ENCODE measurements at regions not wholly inside any gene's neighbourhood (a gene's known extent, or its start where the extent isn't known, plus 50 kb on each side); places are given as distances from the start of the nearest gene placed in this dataset.
A peak's percentile ranks its signal among the peaks of the same experiment; 100 is the strongest.

- Histone ChIP-seq H3K36me3 (ENCODE audit: control insufficient read depth in 1 of 2, insufficient read depth in 2 of 2, low read depth in 1 of 2, low read length in 2 of 2) (no peaks in the 10 kb centered on the region), H2BK120ac (ENCODE audit: low read depth, low read length) (no peak overlapping the region), H2AK5ac (ENCODE audit: low read length, severe bottlenecking) (no peak overlapping the region), H3K4me2 (ENCODE audit: low read length, poor library complexity, severe bottlenecking) (no peak overlapping the region), H3K4ac (ENCODE audit: low read depth in 1 of 2, low read length in 2 of 2) (no peak overlapping the region), H3K14ac (ENCODE audit: low read length in 2 of 2) (no peak overlapping the region), H2BK12ac (ENCODE audit: low read length in 2 of 2) (no peak overlapping the region), H3K27ac (ENCODE audit: low read length, poor library complexity, severe bottlenecking) (no peak overlapping the region), H3K4me3 (ENCODE audit: insufficient read depth in 1 of 2, low read depth in 1 of 2, low read length in 2 of 2) (no peak overlapping the region), H3K27me3 (ENCODE audit: control insufficient read depth in 1 of 2, insufficient read depth in 1 of 2, low read length in 2 of 2) (no peaks in the 10 kb centered on the region), H3K9ac (ENCODE audit: low read length) (no peak overlapping the region), H3K23ac (ENCODE audit: low read length in 2 of 2) (no peak overlapping the region), H2BK5ac (ENCODE audit: low read depth, low read length, poor library complexity, severe bottlenecking) (no peak overlapping the region), H3K79me1 (replicated peaks; ENCODE audit: low read length, poor library complexity, severe bottlenecking) (no peaks in the 10 kb centered on the region), H3K9me3 (ENCODE audit: control insufficient read depth, low read length) (no peaks in the 10 kb centered on the region), H3K18ac (ENCODE audit: low read depth in 1 of 2, low read length in 2 of 2) (no peak overlapping the region), H3K4me1 (ENCODE audit: control insufficient read depth, insufficient read depth, low read depth, low read length) (no peaks in the 10 kb centered on the region), H4K8ac (ENCODE audit: low read length) (no peak overlapping the region), H2AFZ (ENCODE audit: low read depth, low read length) (no peak overlapping the region), H2BK15ac (ENCODE audit: low read depth, poor library complexity, severe bottlenecking) (no peak overlapping the region), H4K91ac (ENCODE audit: low read length) (no peak overlapping the region)
- 95% methylated on average over 3 of the region's 5 CpGs for WGBS
- no peak for DNase-seq
Observed at GRCh38 chr9:85408494-85408893, 333.3 kb downstream of the AGTPBP1 start.

- 86% methylated on average over 6 of the region's 6 CpGs for WGBS
- no peaks in the 10 kb centered on the region for H3K36me3 ChIP-seq (ENCODE audit: control insufficient read depth in 1 of 2, insufficient read depth in 2 of 2, low read depth in 1 of 2, low read length in 2 of 2)
- no peak overlapping the region for H2AK5ac ChIP-seq (ENCODE audit: low read length, severe bottlenecking)
Observed at GRCh38 chr9:85405566-85405950, 336.2 kb downstream of the AGTPBP1 start.

GRCh38 chr9:85404911-85405565, 336.7 kb downstream of the AGTPBP1 start:
- no peak overlapping the region for H3K18ac ChIP-seq (ENCODE audit: low read depth in 1 of 2, low read length in 2 of 2)
- no peak overlapping the region for H2BK15ac ChIP-seq (ENCODE audit: low read depth, poor library complexity, severe bottlenecking)
- H3K14ac ChIP-seq (ENCODE audit: low read length in 2 of 2), result no peak overlapping the region
- no peak overlapping the region for H2AK5ac ChIP-seq (ENCODE audit: low read length, severe bottlenecking)
- no CpG with 5 or more reads among the region's 3 CpGs for WGBS
- no peak overlapping the region for H3K4ac ChIP-seq (ENCODE audit: low read depth in 1 of 2, low read length in 2 of 2)
- no peaks in the 10 kb centered on the region for H3K79me1 ChIP-seq (replicated peaks; ENCODE audit: low read length, poor library complexity, severe bottlenecking)
- no peak overlapping the region for H2AFZ ChIP-seq (ENCODE audit: low read depth, low read length)
- H3K23ac ChIP-seq (ENCODE audit: low read length in 2 of 2), result no peak overlapping the region
- no peaks in the 10 kb centered on the region for H3K36me3 ChIP-seq (ENCODE audit: control insufficient read depth in 1 of 2, insufficient read depth in 2 of 2, low read depth in 1 of 2, low read length in 2 of 2)
- H4K91ac ChIP-seq (ENCODE audit: low read length), result no peak overlapping the region
- no peak overlapping the region for H2BK120ac ChIP-seq (ENCODE audit: low read depth, low read length)
- no peaks in the 10 kb centered on the region for H3K9me3 ChIP-seq (ENCODE audit: control insufficient read depth, low read length)
- no peak for DNase-seq
- H3K27me3 ChIP-seq (ENCODE audit: control insufficient read depth in 1 of 2, insufficient read depth in 1 of 2, low read length in 2 of 2), result no peaks in the 10 kb centered on the region
- H3K27ac ChIP-seq (ENCODE audit: low read length, poor library complexity, severe bottlenecking), result no peak overlapping the region
- no peak overlapping the region for H4K8ac ChIP-seq (ENCODE audit: low read length)
- no peak overlapping the region for H3K4me3 ChIP-seq (ENCODE audit: insufficient read depth in 1 of 2, low read depth in 1 of 2, low read length in 2 of 2)
- H3K4me1 ChIP-seq (ENCODE audit: control insufficient read depth, insufficient read depth, low read depth, low read length), result no peaks in the 10 kb centered on the region
- no peak overlapping the region for H2BK5ac ChIP-seq (ENCODE audit: low read depth, low read length, poor library complexity, severe bottlenecking)
- no peak overlapping the region for H3K4me2 ChIP-seq (ENCODE audit: low read length, poor library complexity, severe bottlenecking)
- no peak overlapping the region for H3K9ac ChIP-seq (ENCODE audit: low read length)
- no peak overlapping the region for H2BK12ac ChIP-seq (ENCODE audit: low read length in 2 of 2)

More at GRCh38 chr9:85405566-85405950, 336.2 kb downstream of the AGTPBP1 start:
- no peak overlapping the region for H2BK15ac ChIP-seq (ENCODE audit: low read depth, poor library complexity, severe bottlenecking)
- no peaks in the 10 kb centered on the region for H3K9me3 ChIP-seq (ENCODE audit: control insufficient read depth, low read length)
- no peak overlapping the region for H3K4me3 ChIP-seq (ENCODE audit: insufficient read depth in 1 of 2, low read depth in 1 of 2, low read length in 2 of 2)
- H3K27ac ChIP-seq (ENCODE audit: low read length, poor library complexity, severe bottlenecking), result no peak overlapping the region
- no peak overlapping the region for H2BK120ac ChIP-seq (ENCODE audit: low read depth, low read length)
- no peaks in the 10 kb centered on the region for H3K79me1 ChIP-seq (replicated peaks; ENCODE audit: low read length, poor library complexity, severe bottlenecking)
- no peak overlapping the region for H3K9ac ChIP-seq (ENCODE audit: low read length)
- no peak overlapping the region for H3K14ac ChIP-seq (ENCODE audit: low read length in 2 of 2)
- no peak overlapping the region for H3K4ac ChIP-seq (ENCODE audit: low read depth in 1 of 2, low read length in 2 of 2)
- H2BK12ac ChIP-seq (ENCODE audit: low read length in 2 of 2), result no peak overlapping the region
- H4K8ac ChIP-seq (ENCODE audit: low read length), result no peak overlapping the region
- no peaks in the 10 kb centered on the region for H3K4me1 ChIP-seq (ENCODE audit: control insufficient read depth, insufficient read depth, low read depth, low read length)
- H3K23ac ChIP-seq (ENCODE audit: low read length in 2 of 2), result no peak overlapping the region
- no peak overlapping the region for H3K18ac ChIP-seq (ENCODE audit: low read depth in 1 of 2, low read length in 2 of 2)
- H3K27me3 ChIP-seq (ENCODE audit: control insufficient read depth in 1 of 2, insufficient read depth in 1 of 2, low read length in 2 of 2), result no peaks in the 10 kb centered on the region
- no peak overlapping the region for H3K4me2 ChIP-seq (ENCODE audit: low read length, poor library complexity, severe bottlenecking)
- H2AFZ ChIP-seq (ENCODE audit: low read depth, low read length), result no peak overlapping the region
- no peak for DNase-seq
- no peak overlapping the region for H2BK5ac ChIP-seq (ENCODE audit: low read depth, low read length, poor library complexity, severe bottlenecking)
- no peak overlapping the region for H4K91ac ChIP-seq (ENCODE audit: low read length)

GRCh38 chr9:85402551-85402950, 339.2 kb downstream of the AGTPBP1 start:
- WGBS, result 80% methylated on average over 5 of the region's 5 CpGs
- Histone ChIP-seq H3K4ac (ENCODE audit: low read depth in 1 of 2, low read length in 2 of 2) (no peak overlapping the region), H3K9ac (ENCODE audit: low read length) (no peak overlapping the region), H3K4me2 (ENCODE audit: low read length, poor library complexity, severe bottlenecking) (no peak overlapping the region), H3K18ac (ENCODE audit: low read depth in 1 of 2, low read length in 2 of 2) (no peak overlapping the region), H2BK5ac (ENCODE audit: low read depth, low read length, poor library complexity, severe bottlenecking) (no peak overlapping the region), H2AFZ (ENCODE audit: low read depth, low read length) (no peak overlapping the region), H3K27me3 (ENCODE audit: control insufficient read depth in 1 of 2, insufficient read depth in 1 of 2, low read length in 2 of 2) (no peaks in the 10 kb centered on the region), H2BK15ac (ENCODE audit: low read depth, poor library complexity, severe bottlenecking) (no peak overlapping the region), H3K4me1 (ENCODE audit: control insufficient read depth, insufficient read depth, low read depth, low read length) (no peaks in the 10 kb centered on the region), H2BK12ac (ENCODE audit: low read length in 2 of 2) (no peak overlapping the region), H3K23ac (ENCODE audit: low read length in 2 of 2) (no peak overlapping the region), H3K14ac (ENCODE audit: low read length in 2 of 2) (no peak overlapping the region), H3K9me3 (ENCODE audit: control insufficient read depth, low read length) (no peaks in the 10 kb centered on the region), H4K8ac (ENCODE audit: low read length) (no peak overlapping the region), H3K27ac (ENCODE audit: low read length, poor library complexity, severe bottlenecking) (peak overlapping the region; percentile 70), H3K36me3 (ENCODE audit: control insufficient read depth in 1 of 2, insufficient read depth in 2 of 2, low read depth in 1 of 2, low read length in 2 of 2) (no peaks in the 10 kb centered on the region), H2BK120ac (ENCODE audit: low read depth, low read length) (no peak overlapping the region), H3K4me3 (ENCODE audit: insufficient read depth in 1 of 2, low read depth in 1 of 2, low read length in 2 of 2) (no peak overlapping the region), H2AK5ac (ENCODE audit: low read length, severe bottlenecking) (no peak overlapping the region), H3K79me1 (replicated peaks; ENCODE audit: low read length, poor library complexity, severe bottlenecking) (no peaks in the 10 kb centered on the region), H4K91ac (ENCODE audit: low read length) (no peak overlapping the region)
- no peak for DNase-seq
